ENCODE measurements at regions not wholly inside any gene's neighbourhood (a gene's known extent, or its start where the extent isn't known, plus 50 kb on each side); places are given as distances from the start of the nearest gene placed in this dataset.

GRCh38 chr18:54777118-54777791, 51.0 kb upstream of the RAB27B start:
- TF ChIP-seq CTCF (IDR thresholded peaks at IDR 0.05) (no peak), POLR2A (IDR thresholded peaks at IDR 0.05) (no peak)

Data from ovary (tissue), 3 donors.